Caki2 (cell line): ENCODE measurements at regions not wholly inside any gene's neighbourhood (a gene's known extent, or its start where the extent isn't known, plus 50 kb on each side); places are given as distances from the start of the nearest gene placed in this dataset.
A peak's percentile ranks its signal among the peaks of the same experiment; 100 is the strongest.

Experiments used
- DNase-seq: peaks from one replicate; pipeline ENCODE4 v3.0.0-alpha.2; 2015; ENCODE audit warnings: low read depth
- in situ Hi-C: cut with HindIII; loops from 2 replicates; pipeline ENCODE4 v1.10.0; 2016; ENCODE audit warnings: low sequenced_read_pairs, low pct_unique_long_range_greater_than_20kb, mixed read lengths

DNA sequence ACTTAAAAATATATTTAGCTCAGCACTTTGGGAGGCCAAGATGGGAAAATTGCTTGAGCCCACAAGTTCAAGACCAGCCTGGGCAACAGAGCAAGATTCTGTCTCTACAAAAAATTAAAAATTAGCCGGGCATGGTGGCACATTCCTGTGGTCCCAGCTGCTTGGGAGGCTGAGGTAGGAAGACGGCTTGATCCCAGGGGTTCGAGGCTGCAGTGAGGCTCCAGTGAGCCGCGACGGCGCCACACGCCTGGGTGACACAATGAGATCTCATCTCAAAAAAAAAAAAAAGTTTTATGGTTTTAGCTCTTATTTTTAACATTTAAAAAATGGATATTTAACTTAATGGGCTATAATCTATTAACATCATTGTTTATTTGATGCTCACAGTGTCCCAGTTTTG lies 97.2 kb upstream of the RIPOR2 start:
- no peak for DNase-seq
- in situ Hi-C loops: no loop called here

DNA sequence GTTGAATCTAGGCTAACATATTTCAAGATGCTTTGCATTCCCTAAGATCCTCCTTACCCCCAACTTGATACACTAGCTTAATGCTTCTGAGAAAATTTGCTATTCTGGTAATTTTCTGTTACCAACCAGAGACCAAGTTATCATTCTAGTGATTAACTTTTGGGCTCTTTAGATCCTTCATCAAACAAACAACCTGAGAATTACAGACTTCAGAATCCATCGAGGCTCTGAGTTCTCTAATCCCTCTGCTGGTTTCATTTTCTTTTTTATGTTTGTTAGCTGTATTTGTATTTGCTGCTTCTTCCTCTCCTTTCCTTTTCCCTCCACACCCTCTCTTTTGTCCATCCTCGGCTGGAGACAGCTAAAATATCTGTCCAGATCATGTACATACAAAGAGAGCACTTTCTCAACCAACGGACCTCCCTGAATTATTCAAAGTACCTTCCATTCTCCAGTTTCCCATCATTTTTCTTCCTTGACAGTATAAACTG lies 98.7 kb upstream of the RIPOR2 start:
- in situ Hi-C loops: no loop called here
- no peak for DNase-seq

DNA sequence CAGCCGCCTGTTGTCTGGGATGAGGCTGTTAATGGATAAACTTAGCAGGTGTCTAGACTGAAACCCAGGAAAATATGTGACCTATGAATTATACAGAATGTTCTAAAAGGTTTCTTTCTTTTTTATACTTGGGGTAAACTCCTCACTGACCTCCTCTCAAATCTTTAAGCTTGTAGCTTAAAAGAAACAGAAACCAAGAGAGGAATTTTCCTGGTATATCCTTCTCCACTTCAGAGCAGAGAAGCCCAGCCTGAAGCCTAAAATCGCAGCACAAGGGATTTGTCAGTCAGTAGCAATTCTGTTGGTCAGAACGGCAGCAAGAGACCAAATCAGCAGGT lies 99.4 kb upstream of the RIPOR2 start:
- in situ Hi-C loops: no loop called here
- DNase-seq: peak; percentile 23

DNA sequence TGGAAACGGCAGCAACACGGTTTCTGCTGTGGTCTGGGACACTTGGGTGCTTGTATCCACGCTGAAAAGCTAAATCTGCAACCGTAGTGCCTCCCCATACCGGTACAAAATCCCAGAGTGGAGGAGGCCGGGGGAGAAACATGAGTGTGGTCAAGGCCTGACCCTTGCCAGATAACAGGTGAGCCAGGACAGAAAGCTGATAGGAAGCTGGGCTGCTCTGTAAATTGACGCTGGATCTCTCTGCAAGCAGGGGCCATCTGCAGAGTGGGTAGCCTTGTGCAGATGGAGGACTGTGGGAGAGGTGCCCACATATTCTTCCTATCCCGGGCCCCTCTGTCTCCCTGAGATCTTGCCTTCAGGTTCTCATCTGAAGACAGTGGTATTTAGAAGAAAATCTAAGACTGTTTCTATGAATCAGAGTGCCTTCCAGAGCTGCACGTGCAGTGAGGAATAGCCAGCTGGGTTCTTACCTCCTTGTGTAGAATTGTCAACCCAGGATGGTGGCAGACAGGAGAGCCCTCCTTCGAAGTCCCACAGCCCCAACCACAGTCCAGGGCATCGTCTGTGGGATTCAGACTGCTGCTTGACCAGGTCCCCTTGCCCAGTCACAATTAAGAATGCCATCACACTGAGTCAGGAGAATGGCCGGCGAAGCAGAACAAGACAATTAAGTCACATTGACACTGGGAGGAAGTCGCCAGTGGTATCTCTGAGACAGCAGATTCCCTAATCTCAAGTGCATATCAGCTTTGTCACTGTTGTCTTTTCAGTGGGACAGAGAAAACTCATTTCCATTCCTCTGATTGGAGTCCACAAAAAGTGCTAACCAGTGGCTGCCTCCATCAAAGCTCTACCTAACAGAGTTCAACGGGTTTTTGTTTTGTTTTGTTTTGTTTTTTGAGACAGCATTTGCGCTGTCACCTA lies 100.0 kb upstream of the RIPOR2 start:
- in situ Hi-C loops: no loop called here
- peak; percentile 90 for DNase-seq

DNA sequence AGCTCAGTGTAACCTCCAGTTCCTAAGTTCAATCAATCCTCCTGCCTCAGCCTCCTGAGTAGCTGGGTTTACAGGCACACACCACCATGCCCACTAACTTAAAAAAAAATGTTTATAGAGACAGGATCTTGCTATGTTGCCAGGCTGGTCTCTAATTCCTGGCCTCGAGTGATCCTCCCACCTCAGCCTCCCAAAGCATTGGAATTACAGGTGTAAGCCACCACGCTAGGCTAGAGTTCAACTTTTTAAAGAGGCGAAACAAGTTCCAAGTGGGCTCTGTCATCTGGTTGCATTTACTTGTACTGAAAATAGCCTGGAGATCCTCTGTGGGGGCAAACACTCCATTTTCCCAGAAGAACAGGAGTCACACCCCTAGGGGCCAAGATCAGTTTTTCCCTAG lies 100.7 kb upstream of the RIPOR2 start:
- no peak for DNase-seq
- in situ Hi-C loops: no loop called here

GRCh38 chr6:25038300-25038699 lies 102.5 kb upstream of the RIPOR2 start:
- in situ Hi-C loops: no loop called here
- DNase-seq: no peak

DNA sequence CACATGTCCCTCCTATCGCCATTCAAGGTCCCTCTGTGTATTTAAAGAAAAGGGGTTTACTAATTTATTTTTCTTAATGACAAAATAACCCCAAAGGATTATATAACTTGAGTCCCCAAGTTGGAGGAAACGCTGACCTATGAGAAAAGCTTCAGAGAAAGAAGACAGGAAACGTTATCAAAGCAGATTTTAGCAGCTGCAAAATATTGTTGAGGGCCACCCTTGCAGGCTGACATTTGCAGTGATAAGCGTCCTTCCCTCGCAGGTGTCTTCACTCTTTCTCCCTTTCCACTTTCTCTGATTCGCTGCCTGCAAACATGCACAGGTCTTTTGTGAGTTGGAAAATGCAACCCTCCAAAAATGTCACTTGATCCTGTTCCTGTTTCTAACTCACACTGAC lies 103.2 kb upstream of the RIPOR2 start:
- in situ Hi-C loops: no loop called here
- no peak for DNase-seq

DNA sequence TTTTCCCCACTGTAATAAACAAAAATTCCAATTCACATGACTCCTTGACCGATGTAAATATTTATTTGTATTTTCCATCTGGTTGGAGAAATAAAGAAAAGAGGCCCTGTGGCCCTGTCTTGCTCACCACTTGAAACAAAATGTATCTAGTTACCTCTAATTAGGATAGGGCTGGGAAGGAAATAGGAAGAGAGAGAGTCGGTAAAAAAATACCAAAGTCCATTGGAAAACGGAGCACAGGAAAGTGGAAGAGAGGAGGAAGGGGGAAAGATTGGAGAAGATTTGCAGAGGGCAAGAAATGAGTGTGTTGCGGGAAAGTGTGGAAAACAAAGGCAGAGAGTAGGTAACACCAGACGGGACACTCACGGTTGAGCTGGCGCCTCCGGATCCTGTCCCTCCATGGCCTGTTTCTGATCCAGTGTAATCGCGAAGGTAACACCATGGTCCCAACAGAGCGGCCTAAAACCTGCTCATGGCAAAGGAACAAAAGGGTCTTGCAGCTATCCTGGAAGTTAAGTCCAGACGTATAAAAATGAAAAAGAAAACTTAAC lies 105.8 kb upstream of the RIPOR2 start:
- DNase-seq: no peak
- in situ Hi-C loops: no loop called here

- in situ Hi-C loops: no loop called here
- no peak for DNase-seq
Measured at GRCh38 chr6:25042036-25042521, 106.3 kb upstream of the RIPOR2 start.

DNA sequence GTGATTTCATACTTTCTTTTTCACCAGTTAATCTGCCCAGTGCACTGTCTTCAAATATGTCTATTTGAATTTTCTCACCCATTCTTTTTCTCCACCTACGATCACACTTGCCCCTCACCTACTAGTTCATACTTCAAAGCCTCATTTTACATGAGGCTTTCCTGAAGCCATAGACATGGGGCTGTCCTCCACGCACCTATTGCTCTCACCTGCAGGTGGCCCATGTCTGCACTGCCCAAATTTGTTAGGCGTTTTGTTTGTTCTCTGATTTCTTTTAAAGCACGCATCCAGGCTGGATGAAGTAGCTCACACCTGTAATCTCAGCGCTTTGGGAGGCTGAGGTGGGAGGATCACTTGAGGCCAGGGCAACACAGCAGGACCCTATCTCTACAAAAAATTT lies 106.8 kb upstream of the RIPOR2 start:
- DNase-seq: no peak
- in situ Hi-C loops: no loop called here

GRCh38 chr6:25042984-25043725 lies 107.4 kb upstream of the RIPOR2 start:
- in situ Hi-C loops: no loop called here
- DNase-seq: no peak

DNA sequence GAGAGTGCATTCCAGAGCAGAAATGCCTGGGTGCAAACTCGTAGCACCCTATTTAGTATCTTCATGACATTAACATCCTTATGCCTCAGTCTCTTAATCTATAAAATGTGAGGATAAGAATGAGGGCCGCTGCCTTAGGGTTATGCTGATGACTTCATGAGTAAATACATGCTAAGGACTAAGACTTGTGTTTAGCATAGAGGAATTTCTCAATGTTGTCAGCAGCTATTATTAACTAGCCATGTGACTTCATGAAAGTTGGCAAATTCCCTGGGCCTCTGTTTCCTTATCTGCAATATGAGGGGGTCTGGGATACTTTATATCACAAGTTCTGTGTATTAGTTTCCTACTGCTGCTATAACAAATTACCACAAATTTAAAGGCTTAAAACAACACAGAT lies 108.1 kb upstream of the RIPOR2 start:
- in situ Hi-C loops: no loop called here
- DNase-seq: no peak

DNA sequence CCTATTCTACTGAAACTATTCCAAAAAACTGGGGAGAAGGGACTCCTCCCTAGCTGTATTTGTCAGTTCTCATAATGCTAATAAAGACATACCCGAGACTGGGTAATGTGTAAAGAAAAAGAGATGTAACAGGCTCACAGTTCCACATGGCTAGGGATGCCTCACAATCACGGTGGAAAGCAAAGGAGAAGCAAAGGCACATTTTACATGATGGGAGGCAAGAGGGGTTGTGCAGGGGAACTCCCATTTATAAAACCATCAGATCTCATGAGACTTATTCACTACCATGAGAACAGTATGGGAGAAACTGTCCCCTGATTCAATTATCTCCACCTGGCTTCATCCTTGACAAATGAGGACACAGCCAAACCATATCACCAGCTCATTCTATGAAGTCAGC lies 111.2 kb upstream of the RIPOR2 start:
- no peak for DNase-seq
- in situ Hi-C loops: no loop called here

DNA sequence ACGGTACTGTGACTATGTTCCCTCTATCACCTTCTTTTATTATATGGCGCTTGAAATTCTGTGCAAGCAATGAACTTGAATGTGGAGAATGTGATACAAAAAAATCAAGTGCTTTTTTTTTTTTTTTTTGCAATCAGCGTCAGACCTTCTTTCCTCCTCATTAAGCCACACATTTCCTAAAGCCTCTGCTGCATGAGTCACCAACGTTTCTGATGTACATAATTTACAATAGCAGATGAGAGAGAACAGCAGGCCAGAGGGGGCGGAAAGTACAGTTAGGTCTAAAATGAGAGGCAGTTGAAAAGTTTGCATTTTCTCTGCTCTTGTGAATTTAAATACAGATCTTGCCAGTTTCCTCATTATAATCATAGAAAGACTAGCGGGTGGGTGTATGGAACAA lies 114.6 kb upstream of the RIPOR2 start:
- in situ Hi-C loops: no loop called here
- peak; percentile 31 for DNase-seq

GRCh38 chr6:25051083-25051482 lies 115.3 kb upstream of the RIPOR2 start:
- in situ Hi-C loops: no loop called here
- DNase-seq: no peak

- in situ Hi-C loops: no loop called here
- DNase-seq: no peak
Measured at GRCh38 chr6:25052181-25052580, 116.4 kb upstream of the RIPOR2 start.

GRCh38 chr6:25053875-25054371 lies 118.2 kb upstream of the RIPOR2 start:
- in situ Hi-C loops: no loop called here
- DNase-seq: no peak

DNA sequence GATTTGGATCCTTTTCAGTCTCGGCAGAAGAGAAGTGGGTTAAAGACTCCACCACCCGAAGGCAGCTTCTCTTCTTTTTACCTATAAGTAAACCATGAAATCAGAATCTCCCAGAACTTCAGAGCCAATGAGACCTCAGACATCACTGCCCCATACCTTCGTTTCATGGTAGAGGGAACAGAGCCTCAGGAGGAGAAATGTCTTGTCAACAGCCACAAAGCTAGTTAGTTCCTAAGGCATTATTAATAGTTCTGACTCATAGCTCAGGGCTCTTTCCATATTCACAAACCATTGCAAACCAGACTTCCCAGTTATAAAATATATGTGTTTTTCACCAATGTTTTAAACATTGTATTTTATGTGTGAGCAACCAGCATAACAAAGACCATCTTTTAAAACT lies 118.7 kb upstream of the RIPOR2 start:
- in situ Hi-C loops: no loop called here
- no peak for DNase-seq

- DNase-seq: no peak
- in situ Hi-C loops: no loop called here
Measured at GRCh38 chr6:25056130-25056529, 120.4 kb upstream of the RIPOR2 start.
